B cell (primary cell): ENCODE measurements at regions not wholly inside any gene's neighbourhood (a gene's known extent, or its start where the extent isn't known, plus 50 kb on each side); places are given as distances from the start of the nearest gene placed in this dataset.

ENCODE experiments used
- EZH2 ChIP-seq: IDR thresholded peaks from 2 replicates; pipeline ENCODE4 v1.6.1; 2012; ENCODE audit warnings: borderline replicate concordance, low read depth, mild to moderate bottlenecking, moderate library complexity, low read length; ENCODE audit not compliant: insufficient read depth, poor library complexity, severe bottlenecking
- TF ChIP-seq, protein P1 (sequence below): fragments of 200-600 bp; IDR thresholded peaks from one replicate; pipeline ENCODE4 v1.8.0; 2022; ENCODE audit warnings: antibody characterized with exemption, mild to moderate bottlenecking

DNA sequence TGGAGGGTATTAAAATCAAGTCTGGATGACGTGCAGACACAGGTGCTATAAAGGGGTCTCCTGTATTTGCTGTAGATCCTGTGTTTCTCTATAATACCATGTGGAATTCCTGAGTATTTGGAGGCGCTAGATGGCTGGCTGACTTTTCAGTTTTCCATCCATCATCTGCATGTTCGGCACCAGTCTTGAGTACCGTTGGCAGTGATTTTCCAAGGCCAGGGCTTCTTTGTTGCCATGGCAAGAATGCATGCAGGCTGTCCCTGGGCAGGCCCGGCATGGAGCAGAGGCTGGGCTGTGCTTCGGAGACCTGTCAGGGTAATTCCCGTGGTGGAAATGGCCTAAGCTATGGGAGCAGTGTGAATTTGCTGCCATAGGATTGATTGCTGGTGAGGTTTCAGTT lies 405.9 kb upstream of the HS6ST1 start:
- TF ChIP-seq, protein P1, sequence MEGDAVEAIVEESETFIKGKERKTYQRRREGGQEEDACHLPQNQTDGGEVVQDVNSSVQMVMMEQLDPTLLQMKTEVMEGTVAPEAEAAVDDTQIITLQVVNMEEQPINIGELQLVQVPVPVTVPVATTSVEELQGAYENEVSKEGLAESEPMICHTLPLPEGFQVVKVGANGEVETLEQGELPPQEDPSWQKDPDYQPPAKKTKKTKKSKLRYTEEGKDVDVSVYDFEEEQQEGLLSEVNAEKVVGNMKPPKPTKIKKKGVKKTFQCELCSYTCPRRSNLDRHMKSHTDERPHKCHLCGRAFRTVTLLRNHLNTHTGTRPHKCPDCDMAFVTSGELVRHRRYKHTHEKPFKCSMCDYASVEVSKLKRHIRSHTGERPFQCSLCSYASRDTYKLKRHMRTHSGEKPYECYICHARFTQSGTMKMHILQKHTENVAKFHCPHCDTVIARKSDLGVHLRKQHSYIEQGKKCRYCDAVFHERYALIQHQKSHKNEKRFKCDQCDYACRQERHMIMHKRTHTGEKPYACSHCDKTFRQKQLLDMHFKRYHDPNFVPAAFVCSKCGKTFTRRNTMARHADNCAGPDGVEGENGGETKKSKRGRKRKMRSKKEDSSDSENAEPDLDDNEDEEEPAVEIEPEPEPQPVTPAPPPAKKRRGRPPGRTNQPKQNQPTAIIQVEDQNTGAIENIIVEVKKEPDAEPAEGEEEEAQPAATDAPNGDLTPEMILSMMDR, result no peak
- no peak for TF ChIP-seq EZH2
